ENCODE measurements at regions not wholly inside any gene's neighbourhood (a gene's known extent, or its start where the extent isn't known, plus 50 kb on each side); places are given as distances from the start of the nearest gene placed in this dataset.

DNA sequence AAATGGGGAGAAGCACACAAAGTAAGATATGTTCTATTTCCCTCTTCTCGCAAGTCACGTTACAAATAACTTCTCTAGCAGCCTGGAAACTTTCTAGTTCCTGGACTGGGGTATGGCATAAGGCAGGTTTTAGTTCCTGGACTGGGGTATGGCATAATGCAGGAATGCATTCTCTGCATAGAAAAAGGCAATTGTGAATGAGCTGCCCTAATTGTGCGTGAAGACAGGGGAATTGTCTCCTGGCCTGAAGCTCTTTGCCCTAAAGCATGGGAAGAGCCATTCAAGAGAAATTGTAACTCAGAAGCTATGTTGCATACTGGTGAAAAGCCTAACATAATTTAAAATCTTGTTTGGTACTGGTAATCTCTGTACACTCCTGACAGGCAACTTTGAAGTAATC lies 54.3 kb upstream of the CBLB start:
- DNase-seq = no peak

GRCh38 chr3:105927741-105928140 lies 58.9 kb upstream of the CBLB start:
- no peak for DNase-seq

DNA sequence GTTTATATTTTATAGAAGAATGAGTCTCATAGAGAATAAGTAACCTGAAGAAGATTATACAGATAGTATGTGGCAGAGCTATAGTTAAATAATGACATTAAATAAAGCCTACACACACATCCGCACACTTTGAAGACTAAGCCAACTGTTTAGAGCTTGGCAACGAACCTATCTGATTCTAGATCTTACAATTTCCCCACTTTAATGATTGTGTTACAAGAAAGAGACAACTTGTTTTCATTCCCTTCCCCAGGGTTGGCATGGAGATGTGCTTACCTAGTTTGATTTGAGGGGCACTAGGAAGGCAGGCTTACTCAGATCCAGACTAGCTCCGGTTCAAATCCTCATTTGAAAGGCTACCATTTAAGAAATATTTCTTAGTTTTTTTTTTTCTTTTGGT lies 61.9 kb upstream of the CBLB start:
- no peak for DNase-seq

GRCh38 chr3:105931500-105931899 lies 62.7 kb upstream of the CBLB start:
- DNase-seq = no peak

DNA sequence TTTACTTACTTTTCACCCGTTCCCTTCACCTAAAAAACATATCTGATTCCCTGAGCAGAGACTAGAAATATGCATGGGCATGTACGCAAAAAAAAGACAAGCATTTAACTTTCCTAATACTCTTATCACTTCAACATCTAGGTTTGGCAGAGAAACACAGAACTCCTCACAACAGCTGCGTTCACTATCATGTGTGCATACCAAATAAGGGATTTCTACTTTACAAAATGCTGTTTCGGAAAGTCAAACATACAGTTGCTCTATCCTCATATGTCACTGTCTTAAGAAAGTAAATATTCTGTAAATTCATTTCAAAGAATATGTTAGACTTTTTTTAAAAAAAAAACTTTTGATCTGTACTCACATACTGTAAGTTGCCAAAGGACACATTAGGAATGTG lies 65.1 kb upstream of the CBLB start:
- DNase-seq = no peak

DNA sequence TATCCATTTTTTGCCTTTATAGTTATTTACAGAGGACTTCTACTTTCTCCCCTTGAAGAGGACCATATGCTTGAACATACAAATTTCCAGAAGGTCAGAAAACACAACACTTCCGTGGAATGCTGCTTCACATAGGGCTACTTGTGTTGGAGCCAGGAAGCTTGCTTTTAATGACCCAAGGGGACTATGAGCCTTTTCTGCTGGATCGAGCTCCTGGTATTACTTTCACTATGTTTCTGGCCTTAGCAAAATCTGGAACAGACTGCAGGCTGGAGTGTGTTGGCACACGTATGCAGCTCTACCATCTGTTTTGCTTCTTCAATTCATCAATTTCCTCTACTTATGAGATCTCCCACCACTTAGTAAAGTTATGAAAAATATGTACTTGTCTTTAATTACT lies 69.3 kb upstream of the CBLB start:
- DNase-seq = no peak

DNA sequence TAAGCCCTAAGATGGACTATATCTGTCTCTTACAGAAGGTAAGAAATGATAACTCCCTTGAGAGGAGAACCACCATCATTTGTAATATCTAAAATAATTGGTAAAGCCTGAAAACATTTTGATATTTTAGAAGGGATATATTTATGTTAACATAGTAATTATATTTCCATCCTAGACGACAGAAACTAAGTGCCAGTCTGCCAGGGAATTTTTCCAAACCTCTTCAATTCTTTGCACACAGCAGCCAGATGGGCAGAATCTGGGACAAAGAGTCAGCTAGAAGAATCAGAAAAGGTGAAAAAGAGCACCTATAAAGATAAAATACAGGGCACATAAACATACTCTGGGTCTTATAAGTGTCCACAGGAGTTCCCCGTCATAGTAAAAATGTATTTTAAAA lies 70.0 kb upstream of the CBLB start:
- no peak for DNase-seq

DNA sequence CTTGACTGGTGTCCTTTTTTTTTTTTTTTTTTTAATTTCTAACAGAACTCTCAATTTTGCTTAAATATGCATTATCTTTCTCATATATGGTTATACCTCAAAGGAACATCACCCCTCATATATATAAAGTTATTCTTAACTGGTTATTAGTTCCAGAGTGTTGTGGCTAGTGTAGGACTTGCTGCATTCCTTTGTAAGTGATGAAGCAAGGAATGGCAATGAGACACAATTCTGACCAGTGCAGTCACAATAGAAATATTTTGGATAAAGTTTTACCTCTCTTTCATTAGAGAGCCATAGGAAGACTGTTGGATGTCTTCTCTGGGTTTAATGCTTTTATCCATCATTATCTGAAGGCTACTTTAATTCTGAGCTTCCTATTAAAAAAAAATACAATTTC lies 75.5 kb upstream of the CBLB start:
- no peak for DNase-seq

- no peak for DNase-seq
These were observed 75.9 kb upstream of the CBLB start for GRCh38 chr3:105944721-105945120.

DNA sequence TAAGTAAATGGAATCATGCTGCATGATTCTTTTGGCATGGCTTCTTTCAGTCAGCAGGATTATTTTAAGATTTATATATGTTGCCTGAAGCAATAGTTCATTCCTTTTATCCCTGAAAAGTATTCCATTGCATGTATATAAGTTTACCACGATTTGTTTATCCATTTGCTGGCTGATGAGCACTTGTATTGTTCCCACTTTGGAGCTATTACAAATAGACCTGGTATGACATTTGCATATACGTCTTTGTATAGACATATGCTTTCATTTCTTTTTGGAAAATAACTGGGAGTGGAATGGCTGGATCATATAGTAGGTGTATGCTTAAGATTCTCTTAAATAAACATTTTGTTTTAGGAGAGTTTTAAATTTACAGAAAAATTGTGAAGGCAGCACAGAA lies 79.3 kb upstream of the CBLB start:
- DNase-seq = no peak

- no peak for DNase-seq
These were observed 82.2 kb upstream of the CBLB start for GRCh38 chr3:105950881-105951600.

GRCh38 chr3:105953831-105954230 lies 85.0 kb upstream of the CBLB start:
- DNase-seq = no peak

DNA sequence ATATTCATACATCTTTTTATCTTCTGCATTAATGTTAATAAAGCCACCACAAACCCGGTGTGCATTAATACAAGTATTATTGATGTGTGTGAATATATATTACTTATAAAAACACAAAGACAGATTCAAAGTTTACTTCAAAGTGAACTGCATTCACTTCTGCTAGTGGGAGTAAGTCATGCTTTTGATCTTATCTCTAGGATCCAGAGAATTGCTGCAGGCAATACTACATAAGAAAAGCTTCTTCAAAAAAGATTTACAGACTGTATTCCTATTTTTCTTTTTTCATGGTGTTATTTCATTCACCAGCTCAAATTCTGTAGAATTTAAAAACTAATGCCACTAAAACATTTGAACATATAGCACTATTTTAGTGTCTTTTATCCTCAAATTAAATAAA lies 87.5 kb upstream of the CBLB start:
- DNase-seq = no peak

- no peak for DNase-seq
These were observed 88.9 kb upstream of the CBLB start for GRCh38 chr3:105957722-105958121.

DNA sequence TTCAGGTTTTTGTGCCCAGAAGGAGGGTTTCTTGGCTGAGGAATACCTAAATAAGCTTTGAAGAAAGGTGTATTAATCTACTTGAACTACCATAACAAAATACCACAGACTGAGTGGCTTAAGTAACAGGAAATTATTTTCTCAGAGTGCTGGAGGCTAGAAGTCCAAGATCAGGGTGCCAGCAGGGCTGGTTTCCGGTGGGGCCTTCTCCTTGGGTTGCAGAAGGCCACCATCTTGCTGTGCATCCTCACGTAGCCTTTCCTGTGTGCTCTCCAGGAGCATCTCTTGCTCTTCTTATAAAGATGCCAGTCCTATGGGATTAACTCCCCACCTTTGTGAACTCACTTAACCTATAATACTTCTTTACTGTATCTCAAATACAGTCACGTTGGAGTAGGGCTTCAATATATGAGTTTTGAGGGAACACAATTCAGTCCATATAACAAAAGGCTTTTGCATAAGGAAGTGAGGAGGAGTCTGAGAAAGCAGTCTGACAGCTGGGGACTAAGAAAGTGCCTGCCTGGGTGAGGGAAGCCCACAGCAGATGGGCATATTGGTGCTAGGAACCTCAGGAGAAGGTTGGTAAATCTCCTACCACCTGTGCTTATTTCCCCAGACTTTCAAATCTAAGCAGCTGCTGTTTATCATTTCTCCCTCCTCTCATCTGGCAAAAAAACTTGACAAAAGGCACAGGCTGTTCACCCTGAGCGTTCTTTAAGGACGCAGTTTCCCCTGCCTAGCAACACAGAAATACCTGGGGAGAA lies 89.6 kb upstream of the CBLB start:
- DNase-seq = no peak

- no peak for DNase-seq
These were observed 91.0 kb upstream of the CBLB start for GRCh38 chr3:105959851-105960250.

GRCh38 chr3:105960381-105960780 lies 91.6 kb upstream of the CBLB start:
- DNase-seq = no peak

DNA sequence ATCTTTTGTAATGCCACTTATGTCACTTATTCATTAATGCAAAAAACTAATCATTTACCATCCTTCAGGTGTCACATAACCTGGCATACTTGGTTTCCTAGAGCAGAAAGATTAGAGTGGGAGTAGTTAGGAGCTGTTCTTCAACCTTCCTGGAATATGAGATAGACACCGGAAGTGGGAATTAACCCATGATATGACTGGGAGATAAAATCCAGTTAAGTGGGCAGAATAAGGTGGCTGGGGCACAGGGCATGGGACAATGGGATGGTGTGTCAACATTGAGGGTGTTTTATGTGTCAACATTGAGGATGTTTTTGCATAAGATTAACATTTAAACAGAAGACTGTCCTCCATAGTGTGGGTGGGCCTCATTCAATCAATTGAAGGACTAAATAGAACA lies 94.3 kb upstream of the CBLB start:
- no peak for DNase-seq

GRCh38 chr3:105965384-105965783 lies 96.6 kb upstream of the CBLB start:
- DNase-seq = no peak

DNA sequence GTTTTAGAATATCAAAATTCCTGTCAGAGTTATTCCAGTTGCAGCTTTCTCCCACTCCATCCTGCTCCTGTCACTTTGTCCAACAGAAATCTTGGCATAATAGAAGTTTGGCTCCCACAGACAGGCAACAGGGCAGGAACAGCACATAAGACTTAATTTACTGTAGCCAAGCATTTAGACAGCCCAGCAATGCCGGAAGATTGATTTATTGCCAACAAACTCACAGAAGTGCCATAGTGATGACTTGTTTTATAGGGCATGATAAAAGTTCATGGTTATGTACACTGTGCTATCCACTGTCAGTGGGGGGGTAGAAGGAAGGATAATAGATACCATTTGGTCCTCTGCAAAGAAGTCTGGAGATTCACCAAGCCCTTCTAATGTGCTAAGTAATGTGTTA lies 98.3 kb upstream of the CBLB start:
- DNase-seq = no peak

GRCh38 chr3:105970283-105970682 lies 101.5 kb upstream of the CBLB start:
- no peak for DNase-seq

DNA sequence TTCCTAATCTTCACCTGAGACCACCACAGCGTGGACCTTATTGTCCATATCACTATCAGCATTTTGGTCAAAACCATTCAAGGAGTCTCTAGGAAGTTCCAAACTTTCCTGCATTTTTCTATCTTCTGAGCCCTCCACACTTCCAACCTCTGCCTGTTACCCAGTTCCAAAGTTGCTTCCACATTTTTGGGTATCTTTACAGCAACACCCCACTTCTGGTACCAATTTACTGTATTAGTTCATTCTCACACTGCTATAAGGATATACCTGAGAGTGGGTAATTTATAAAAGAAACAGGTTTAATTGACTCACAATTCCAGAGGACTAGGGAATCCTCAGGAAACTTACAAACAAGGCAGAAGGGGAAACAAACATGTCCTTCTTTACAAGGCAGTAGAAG lies 103.3 kb upstream of the CBLB start:
- no peak for DNase-seq

DNA sequence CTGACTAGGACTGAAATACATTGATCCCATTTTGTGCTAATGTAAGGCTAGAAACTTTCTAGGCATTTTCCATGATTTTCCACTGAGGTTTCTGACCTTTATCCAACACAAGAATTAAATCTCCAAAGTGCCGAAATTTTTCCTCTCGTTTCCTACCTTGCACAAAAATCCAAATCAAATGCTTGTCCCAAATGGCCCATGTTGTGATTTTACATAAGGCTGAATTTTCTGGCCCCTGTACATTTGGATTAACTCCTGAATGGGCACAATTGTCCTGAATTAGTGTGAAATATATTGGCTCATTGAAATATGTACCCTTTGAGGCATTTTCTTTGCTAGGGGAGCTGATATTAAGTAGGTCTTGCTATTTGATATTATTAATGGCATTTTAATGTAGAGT lies 105.6 kb upstream of the CBLB start:
- DNase-seq = no peak

DNA sequence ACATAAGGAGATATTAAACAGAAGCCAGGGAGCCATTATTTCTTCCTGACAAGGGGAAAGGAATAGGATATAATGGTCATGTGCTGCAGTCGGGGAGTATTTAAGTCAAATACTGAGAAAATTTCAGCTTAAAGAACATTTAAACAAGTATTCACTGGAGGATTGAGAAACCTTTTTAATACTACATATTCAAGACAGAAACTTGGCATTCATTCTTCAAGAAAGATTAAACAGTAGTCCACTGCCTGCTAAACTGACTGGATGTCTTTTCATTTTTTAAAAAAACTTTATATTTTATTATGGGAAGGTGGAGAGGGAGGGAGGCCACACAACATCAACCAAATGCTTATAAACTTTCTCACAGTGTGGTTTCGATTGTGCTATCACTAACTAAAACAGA lies 107.4 kb upstream of the CBLB start:
- no peak for DNase-seq

GRCh38 chr3:105979961-105980360 lies 111.1 kb upstream of the CBLB start:
- DNase-seq = no peak

Measured in COR-L47 (cell line).